ENCODE measurements at regions not wholly inside any gene's neighbourhood (a gene's known extent, or its start where the extent isn't known, plus 50 kb on each side); places are given as distances from the start of the nearest gene placed in this dataset.

GRCh38 chr2:66888791-66889631, 454.1 kb downstream of the MEIS1 start:
- Histone ChIP-seq H3K27ac (ENCODE audit: low read length) (no peak overlapping the region), H3K27me3 (ENCODE audit: control insufficient read depth, insufficient read depth, low read length) (no peaks in the 10 kb centered on the region), H3K9me3 (ENCODE audit: control insufficient read depth, insufficient read depth, low read length) (no peaks in the 10 kb centered on the region), H3K36me3 (ENCODE audit: control insufficient read depth, insufficient read depth, low read length) (no peaks in the 10 kb centered on the region), H3K4me1 (ENCODE audit: control insufficient read depth, insufficient read depth, low read length) (no peaks in the 10 kb centered on the region), H3K4me3 (ENCODE audit: low read length) (no peak overlapping the region)
- no peak for DNase-seq
- intact Hi-C loops (cut with micrococcal nuclease) = no loop called here
- H3K27ac Mint-ChIP-seq = no peak overlapping the region
- H3K27me3 Mint-ChIP-seq (ENCODE audit: low read depth in 2 of 2) = no peaks in the 10 kb centered on the region
- H3K36me3 Mint-ChIP-seq = no peaks in the 10 kb centered on the region
- ATAC-seq = no peak
- peaks cover 4 to 5% of the 10 kb centered on the region in 2 donors for H3K9me3 Mint-ChIP-seq
- TF ChIP-seq CTCF (IDR thresholded peaks at IDR 0.05) = no peak
- H3K4me3 Mint-ChIP-seq = no peak overlapping the region
- H3K4me1 Mint-ChIP-seq = no peaks in the 10 kb centered on the region
- WGBS (ENCODE audit: insufficient coverage) = 92% methylated on average over 5 of the region's 6 CpGs

- no peak overlapping the region for H3K4me3 Mint-ChIP-seq
- H3K36me3 Mint-ChIP-seq = no peaks in the 10 kb centered on the region
- H3K4me3 ChIP-seq (ENCODE audit: low read length) = no peak overlapping the region
- H3K27ac Mint-ChIP-seq = no peak overlapping the region
- H3K27me3 Mint-ChIP-seq (ENCODE audit: low read depth in 2 of 2) = no peaks in the 10 kb centered on the region
- H3K36me3 ChIP-seq (ENCODE audit: control insufficient read depth, insufficient read depth, low read length) = no peaks in the 10 kb centered on the region
- peaks cover 4 to 5% of the 10 kb centered on the region in 2 donors for H3K9me3 Mint-ChIP-seq
- H3K9me3 ChIP-seq (ENCODE audit: control insufficient read depth, insufficient read depth, low read length) = no peaks in the 10 kb centered on the region
- TF ChIP-seq CTCF (IDR thresholded peaks at IDR 0.05) = no peak
- H3K4me1 ChIP-seq (ENCODE audit: control insufficient read depth, insufficient read depth, low read length) = no peaks in the 10 kb centered on the region
- intact Hi-C loops (cut with micrococcal nuclease) = no loop called here
- no peaks in the 10 kb centered on the region for H3K27me3 ChIP-seq (ENCODE audit: control insufficient read depth, insufficient read depth, low read length)
- DNase-seq (no peak), ATAC-seq (no peak)
- no peaks in the 10 kb centered on the region for H3K4me1 Mint-ChIP-seq
- no peak overlapping the region for H3K27ac ChIP-seq (ENCODE audit: low read length)
- WGBS (ENCODE audit: insufficient coverage) = 83% methylated on average over 1 of the region's 2 CpGs
Measured at GRCh38 chr2:66889632-66889882, 454.6 kb downstream of the MEIS1 start.

- no peaks in the 10 kb centered on the region for H3K36me3 Mint-ChIP-seq
- no peaks in the 10 kb centered on the region for H3K4me1 Mint-ChIP-seq
- DNase-seq (no peak), ATAC-seq (no peak)
- Histone ChIP-seq H3K27ac (ENCODE audit: low read length) (no peak overlapping the region), H3K4me3 (ENCODE audit: low read length) (no peak overlapping the region), H3K27me3 (ENCODE audit: control insufficient read depth, insufficient read depth, low read length) (no peaks in the 10 kb centered on the region), H3K36me3 (ENCODE audit: control insufficient read depth, insufficient read depth, low read length) (no peaks in the 10 kb centered on the region), H3K4me1 (ENCODE audit: control insufficient read depth, insufficient read depth, low read length) (no peaks in the 10 kb centered on the region), H3K9me3 (ENCODE audit: control insufficient read depth, insufficient read depth, low read length) (no peaks in the 10 kb centered on the region)
- no peak overlapping the region for H3K4me3 Mint-ChIP-seq
- no peak overlapping the region for H3K27ac Mint-ChIP-seq
- H3K27me3 Mint-ChIP-seq (ENCODE audit: low read depth in 2 of 2) = no peaks in the 10 kb centered on the region
- no peak for TF ChIP-seq CTCF (IDR thresholded peaks at IDR 0.05)
- H3K9me3 Mint-ChIP-seq = peaks cover 2 to 5% of the 10 kb centered on the region in 2 donors
- intact Hi-C loops (cut with micrococcal nuclease) = no loop called here
Measured at GRCh38 chr2:66890166-66890742, 455.3 kb downstream of the MEIS1 start.

- peaks cover 0 to 8% of the 10 kb centered on the region in 2 donors for H3K9me3 Mint-ChIP-seq
- 79% methylated on average over 2 of the region's 2 CpGs for WGBS (ENCODE audit: insufficient coverage)
- H3K27ac Mint-ChIP-seq = no peak overlapping the region
- DNase-seq (no peak), ATAC-seq (no peak)
- H3K4me1 ChIP-seq (ENCODE audit: control insufficient read depth, insufficient read depth, low read length) = no peaks in the 10 kb centered on the region
- no peaks in the 10 kb centered on the region for H3K36me3 Mint-ChIP-seq
- no peaks in the 10 kb centered on the region for H3K27me3 Mint-ChIP-seq (ENCODE audit: low read depth in 2 of 2)
- H3K9me3 ChIP-seq (ENCODE audit: control insufficient read depth, insufficient read depth, low read length) = no peaks in the 10 kb centered on the region
- H3K4me3 ChIP-seq (ENCODE audit: low read length) = no peak overlapping the region
- TF ChIP-seq CTCF (IDR thresholded peaks at IDR 0.05) = no peak
- no peaks in the 10 kb centered on the region for H3K27me3 ChIP-seq (ENCODE audit: control insufficient read depth, insufficient read depth, low read length)
- intact Hi-C loops (cut with micrococcal nuclease) = no loop called here
- no peaks in the 10 kb centered on the region for H3K36me3 ChIP-seq (ENCODE audit: control insufficient read depth, insufficient read depth, low read length)
- no peak overlapping the region for H3K4me3 Mint-ChIP-seq
- no peaks in the 10 kb centered on the region for H3K4me1 Mint-ChIP-seq
- no peak overlapping the region for H3K27ac ChIP-seq (ENCODE audit: low read length)
Measured at GRCh38 chr2:66895206-66895605, 460.3 kb downstream of the MEIS1 start.

All from natural killer cell (primary cell).